Lower lobe of right lung (tissue), 2 donors: ENCODE measurements at regions not wholly inside any gene's neighbourhood (a gene's known extent, or its start where the extent isn't known, plus 50 kb on each side); places are given as distances from the start of the nearest gene placed in this dataset.

Experiments
- ATAC-seq, 2 donors: fragments of 200-7000 bp; cut with Tn5 transposase; one replicate each; pipeline ENCODE4 v1.9.1; 2020 to 2022; ENCODE audit warnings: mild to moderate bottlenecking in 2 of 2, moderate library complexity in 2 of 2
- DNase-seq: peaks from one replicate; pipeline ENCODE4 v3.0.0-alpha.2; 2020
- H3K27ac ChIP-seq: fragments of 200-600 bp; one replicate; pipeline ENCODE4 v1.8.0; 2022
- H3K27me3 ChIP-seq: fragments of 200-600 bp; one replicate; pipeline ENCODE4 v1.8.0; 2022; ENCODE audit warnings: low read depth
- H3K36me3 ChIP-seq: fragments of 200-600 bp; one replicate; pipeline ENCODE4 v1.8.0; 2022; ENCODE audit warnings: mild to moderate bottlenecking
- H3K4me1 ChIP-seq: fragments of 200-600 bp; one replicate; pipeline ENCODE4 v1.8.0; 2022
- H3K4me3 ChIP-seq: fragments of 200-600 bp; one replicate; pipeline ENCODE4 v1.8.0; 2022; ENCODE audit warnings: mild to moderate bottlenecking
- H3K9me3 ChIP-seq: fragments of 200-600 bp; one replicate; pipeline ENCODE4 v1.8.0; 2022
- intact Hi-C: fragments of 100-400 bp; cut with DNase I; formaldehyde crosslinking; loops from one replicate; pipeline ENCODE4 v1.11.0; 2022
- TF ChIP-seq, protein P1 (sequence below): fragments of 200-600 bp; IDR thresholded peaks from one replicate; pipeline ENCODE4 v1.8.0; 2022; ENCODE audit warnings: antibody characterized with exemption, mild to moderate bottlenecking
- donor health status: DM: no; HTN: yes; CAD: no; lungs with severe emphysema.

- Histone ChIP-seq H3K36me3 (no peaks in the 10 kb centered on the region), H3K9me3 (no peaks in the 10 kb centered on the region), H3K27ac (no peak overlapping the region), H3K4me1 (no peaks in the 10 kb centered on the region), H3K27me3 (no peaks in the 10 kb centered on the region), H3K4me3 (no peak overlapping the region)
- no peak for DNase-seq
- ATAC-seq: no peak
- TF ChIP-seq, protein P1, sequence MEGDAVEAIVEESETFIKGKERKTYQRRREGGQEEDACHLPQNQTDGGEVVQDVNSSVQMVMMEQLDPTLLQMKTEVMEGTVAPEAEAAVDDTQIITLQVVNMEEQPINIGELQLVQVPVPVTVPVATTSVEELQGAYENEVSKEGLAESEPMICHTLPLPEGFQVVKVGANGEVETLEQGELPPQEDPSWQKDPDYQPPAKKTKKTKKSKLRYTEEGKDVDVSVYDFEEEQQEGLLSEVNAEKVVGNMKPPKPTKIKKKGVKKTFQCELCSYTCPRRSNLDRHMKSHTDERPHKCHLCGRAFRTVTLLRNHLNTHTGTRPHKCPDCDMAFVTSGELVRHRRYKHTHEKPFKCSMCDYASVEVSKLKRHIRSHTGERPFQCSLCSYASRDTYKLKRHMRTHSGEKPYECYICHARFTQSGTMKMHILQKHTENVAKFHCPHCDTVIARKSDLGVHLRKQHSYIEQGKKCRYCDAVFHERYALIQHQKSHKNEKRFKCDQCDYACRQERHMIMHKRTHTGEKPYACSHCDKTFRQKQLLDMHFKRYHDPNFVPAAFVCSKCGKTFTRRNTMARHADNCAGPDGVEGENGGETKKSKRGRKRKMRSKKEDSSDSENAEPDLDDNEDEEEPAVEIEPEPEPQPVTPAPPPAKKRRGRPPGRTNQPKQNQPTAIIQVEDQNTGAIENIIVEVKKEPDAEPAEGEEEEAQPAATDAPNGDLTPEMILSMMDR: no peak
- intact Hi-C loops: no loop called here
These were observed 114.2 kb upstream of the MAN2A1 start for GRCh38 chr5:109575506-109575905.

- no peaks in the 10 kb centered on the region for H3K4me1 ChIP-seq
- no peak overlapping the region for H3K4me3 ChIP-seq
- H3K27me3 ChIP-seq: no peaks in the 10 kb centered on the region
- intact Hi-C loops: no loop called here
- H3K9me3 ChIP-seq: no peaks in the 10 kb centered on the region
- ATAC-seq (no peak), DNase-seq (no peak)
- H3K27ac ChIP-seq: no peak overlapping the region
- TF ChIP-seq, protein P1: no peak
- no peaks in the 10 kb centered on the region for H3K36me3 ChIP-seq
These were observed 114.7 kb upstream of the MAN2A1 start for GRCh38 chr5:109574985-109575384.

DNA sequence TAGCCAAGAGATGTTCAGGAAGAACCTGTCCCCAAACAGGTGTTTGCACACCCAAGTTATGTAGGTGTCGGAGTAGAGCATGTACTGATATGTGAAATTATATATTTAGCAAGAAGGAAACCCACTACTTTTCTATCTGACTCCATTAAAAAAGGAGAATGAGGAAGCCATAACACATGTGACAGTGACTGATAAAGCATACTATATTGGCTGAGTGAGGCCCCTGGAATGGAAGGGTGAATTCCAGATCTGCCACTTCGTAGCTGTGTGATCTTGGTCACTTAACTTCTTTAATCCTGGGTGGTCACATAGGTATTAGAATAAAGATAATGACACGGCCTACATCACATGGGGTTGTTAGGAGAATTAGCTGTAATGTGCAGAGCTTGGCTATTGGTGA lies 116.0 kb upstream of the MAN2A1 start:
- DNase-seq: no peak
- H3K4me1 ChIP-seq: no peaks in the 10 kb centered on the region
- no peaks in the 10 kb centered on the region for H3K27me3 ChIP-seq

DNA sequence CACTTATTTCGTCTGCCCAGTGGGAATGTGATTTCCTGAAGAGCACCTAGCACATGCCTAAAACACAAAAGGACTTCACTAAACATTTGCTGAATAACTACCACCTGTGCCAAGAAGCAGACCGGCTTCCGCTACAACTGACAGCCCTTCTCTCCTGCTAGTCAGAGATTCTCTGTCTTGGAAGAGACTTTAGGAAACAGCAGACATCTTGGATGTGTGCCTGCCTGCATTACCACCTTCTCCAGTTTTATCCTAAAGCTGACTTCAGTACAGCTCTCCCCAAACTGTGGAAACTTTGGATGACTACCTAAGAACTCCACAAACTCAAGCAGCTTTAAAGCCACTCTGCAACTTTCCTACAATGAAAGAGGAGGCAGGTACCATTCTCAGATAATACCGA lies 116.5 kb upstream of the MAN2A1 start:
- Histone ChIP-seq H3K27me3 (no peaks in the 10 kb centered on the region), H3K36me3 (no peaks in the 10 kb centered on the region), H3K4me3 (no peak overlapping the region), H3K4me1 (no peaks in the 10 kb centered on the region), H3K9me3 (no peaks in the 10 kb centered on the region), H3K27ac (no peak overlapping the region)
- TF ChIP-seq, protein P1: no peak
- DNase-seq (no peak), ATAC-seq (no peak)
- intact Hi-C loops: no loop called here

More for the DNA sequence above, 116.0 kb upstream of the MAN2A1 start:
- intact Hi-C loops: no loop called here
- ATAC-seq: no peak
- Histone ChIP-seq H3K4me3 (no peak overlapping the region), H3K36me3 (no peaks in the 10 kb centered on the region), H3K9me3 (no peaks in the 10 kb centered on the region), H3K27ac (no peak overlapping the region)
- TF ChIP-seq, protein P1: no peak

GRCh38 chr5:109571785-109572184 lies 117.9 kb upstream of the MAN2A1 start:
- no peak for ATAC-seq
- Histone ChIP-seq H3K36me3 (no peaks in the 10 kb centered on the region), H3K27ac (no peak overlapping the region), H3K9me3 (no peaks in the 10 kb centered on the region), H3K4me3 (no peak overlapping the region), H3K27me3 (no peaks in the 10 kb centered on the region), H3K4me1 (no peaks in the 10 kb centered on the region)
- intact Hi-C loops: no loop called here
- no peak for DNase-seq
- TF ChIP-seq, protein P1: no peak

GRCh38 chr5:109570362-109570874 lies 119.3 kb upstream of the MAN2A1 start:
- DNase-seq: no peak
- TF ChIP-seq, protein P1: no peak
- Histone ChIP-seq H3K36me3 (no peaks in the 10 kb centered on the region), H3K27me3 (no peaks in the 10 kb centered on the region), H3K9me3 (no peaks in the 10 kb centered on the region), H3K27ac (no peak overlapping the region), H3K4me3 (no peak overlapping the region), H3K4me1 (no peaks in the 10 kb centered on the region)
- intact Hi-C loops: no loop called here
- ATAC-seq: no peak
